ENCODE measurements at regions not wholly inside any gene's neighbourhood (a gene's known extent, or its start where the extent isn't known, plus 50 kb on each side); places are given as distances from the start of the nearest gene placed in this dataset.
A peak's percentile ranks its signal among the peaks of the same experiment; 100 is the strongest.
"Not testable (repeated sequence)": the region's sequence is repeated elsewhere in the genome, so short reads cannot be mapped to it uniquely, and the experiment has no call there.

DNA sequence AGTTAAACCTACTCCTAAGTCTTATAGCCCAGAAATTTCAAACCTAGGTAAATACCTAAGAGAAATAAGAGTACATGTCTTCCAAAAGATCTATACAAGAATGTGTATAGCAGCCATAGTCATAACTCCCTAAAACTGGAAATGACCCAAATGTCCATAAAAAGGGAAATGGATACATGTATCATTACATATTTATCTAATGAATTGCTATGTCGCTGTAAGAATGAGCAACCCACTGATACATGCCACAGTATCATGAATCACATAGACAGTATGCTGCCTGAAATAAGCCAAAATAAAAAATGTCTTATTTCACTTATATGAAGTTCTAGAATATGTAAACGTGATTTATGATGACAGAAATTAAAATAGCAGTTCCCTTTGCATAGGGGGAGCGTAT lies 679.5 kb downstream of the MAFB start:
- H3K4me1 ChIP-seq (ENCODE audit: control insufficient read depth, insufficient read depth, low read length), result no peaks in the 10 kb centered on the region
- no peaks in the 10 kb centered on the region for H3K27me3 ChIP-seq (replicated peaks; ENCODE audit: control insufficient read depth, insufficient read depth, low read length)
- peaks cover 15% of the 10 kb centered on the region for H3K9me3 ChIP-seq (ENCODE audit: control insufficient read depth, low read length)
- DNase-seq (ENCODE audit: low read depth), result peak; percentile 44
- no peak overlapping the region for H3K4me3 ChIP-seq (ENCODE audit: low read length)
- no peaks in the 10 kb centered on the region for H3K36me3 ChIP-seq (ENCODE audit: control insufficient read depth, insufficient read depth, low read length, severe bottlenecking)
- no peak overlapping the region for H3K9ac ChIP-seq (ENCODE audit: low read length)

DNA sequence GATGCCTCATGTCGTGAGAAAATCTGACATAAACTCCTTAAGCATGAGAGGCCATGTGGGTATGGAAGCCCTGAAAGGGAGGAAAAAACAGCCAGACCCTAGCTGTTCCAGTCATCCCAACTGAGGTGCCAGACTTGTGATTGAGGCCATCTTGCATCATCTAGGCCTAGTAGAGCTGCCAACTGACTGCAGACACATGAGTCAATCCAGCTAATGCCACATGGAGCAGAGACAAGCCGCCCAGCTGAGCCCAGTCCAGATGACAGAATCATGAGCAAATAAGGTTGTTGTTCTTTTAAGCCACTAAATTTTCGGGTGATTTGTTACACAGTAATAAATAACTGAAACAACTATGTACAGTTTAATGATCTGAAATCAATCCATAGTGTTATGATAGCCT lies 680.9 kb downstream of the MAFB start:
- H3K4me3 ChIP-seq (ENCODE audit: low read length), result no peak overlapping the region
- peaks cover 15% of the 10 kb centered on the region for H3K9me3 ChIP-seq (ENCODE audit: control insufficient read depth, low read length)
- DNase-seq (ENCODE audit: low read depth), result no peak
- H3K9ac ChIP-seq (ENCODE audit: low read length), result no peak overlapping the region
- no peaks in the 10 kb centered on the region for H3K4me1 ChIP-seq (ENCODE audit: control insufficient read depth, insufficient read depth, low read length)
- H3K27me3 ChIP-seq (replicated peaks; ENCODE audit: control insufficient read depth, insufficient read depth, low read length), result no peaks in the 10 kb centered on the region
- no peaks in the 10 kb centered on the region for H3K36me3 ChIP-seq (ENCODE audit: control insufficient read depth, insufficient read depth, low read length, severe bottlenecking)

GRCh38 chr20:40006168-40006860 lies 682.7 kb downstream of the MAFB start:
- no peaks in the 10 kb centered on the region for H3K27me3 ChIP-seq (replicated peaks; ENCODE audit: control insufficient read depth, insufficient read depth, low read length)
- DNase-seq (ENCODE audit: low read depth), result no peak
- peaks cover 15% of the 10 kb centered on the region for H3K9me3 ChIP-seq (ENCODE audit: control insufficient read depth, low read length)
- no peak overlapping the region for H3K9ac ChIP-seq (ENCODE audit: low read length)
- H3K4me3 ChIP-seq (ENCODE audit: low read length), result no peak overlapping the region
- H3K4me1 ChIP-seq (ENCODE audit: control insufficient read depth, insufficient read depth, low read length), result no peaks in the 10 kb centered on the region
- no peaks in the 10 kb centered on the region for H3K36me3 ChIP-seq (ENCODE audit: control insufficient read depth, insufficient read depth, low read length, severe bottlenecking)

DNA sequence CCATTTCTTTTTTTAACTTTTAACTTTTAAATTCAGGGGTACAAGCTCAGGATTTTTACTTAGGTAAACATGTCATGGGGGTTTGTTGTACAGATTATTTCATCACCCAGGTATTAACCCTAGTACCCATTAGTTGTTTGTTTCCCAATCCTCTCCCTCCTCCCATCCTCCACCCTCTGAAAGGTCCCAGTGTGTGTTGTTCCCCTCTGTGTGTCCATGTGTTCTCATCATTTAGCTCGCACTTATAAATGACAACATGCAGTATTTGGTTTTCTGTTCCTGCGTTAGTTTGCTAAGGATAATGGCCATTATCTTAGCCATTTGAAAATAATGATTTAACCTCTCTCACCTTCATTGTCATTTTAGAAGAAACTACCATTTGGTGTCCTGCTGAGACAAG lies 684.9 kb downstream of the MAFB start:
- DNase-seq (ENCODE audit: low read depth); H3K4me3 ChIP-seq (ENCODE audit: low read length); H3K36me3 ChIP-seq (ENCODE audit: control insufficient read depth, insufficient read depth, low read length, severe bottlenecking); H3K4me1 ChIP-seq (ENCODE audit: control insufficient read depth, insufficient read depth, low read length); H3K27me3 ChIP-seq (replicated peaks; ENCODE audit: control insufficient read depth, insufficient read depth, low read length); H3K9ac ChIP-seq (ENCODE audit: low read length): not testable (repeated sequence)
- peaks cover 15% of the 10 kb centered on the region for H3K9me3 ChIP-seq (ENCODE audit: control insufficient read depth, low read length)

GRCh38 chr20:39993742-39994141 lies 695.3 kb downstream of the MAFB start:
- no peaks in the 10 kb centered on the region for H3K36me3 ChIP-seq (ENCODE audit: control insufficient read depth, insufficient read depth, low read length, severe bottlenecking)
- no peak overlapping the region for H3K4me3 ChIP-seq (ENCODE audit: low read length)
- peaks cover 7% of the 10 kb centered on the region for H3K9me3 ChIP-seq (ENCODE audit: control insufficient read depth, low read length)
- H3K9ac ChIP-seq (ENCODE audit: low read length), result no peak overlapping the region
- no peak for DNase-seq (ENCODE audit: low read depth)
- no peaks in the 10 kb centered on the region for H3K27me3 ChIP-seq (replicated peaks; ENCODE audit: control insufficient read depth, insufficient read depth, low read length)
- peaks cover 8% of the 10 kb centered on the region for H3K4me1 ChIP-seq (ENCODE audit: control insufficient read depth, insufficient read depth, low read length)

GRCh38 chr20:39990692-39991091 lies 698.3 kb downstream of the MAFB start:
- Histone ChIP-seq H3K4me1 (ENCODE audit: control insufficient read depth, insufficient read depth, low read length) (peaks cover 33% of the 10 kb centered on the region), H3K36me3 (ENCODE audit: control insufficient read depth, insufficient read depth, low read length, severe bottlenecking) (no peaks in the 10 kb centered on the region), H3K9me3 (ENCODE audit: control insufficient read depth, low read length) (peaks cover 7% of the 10 kb centered on the region), H3K9ac (ENCODE audit: low read length) (no peak overlapping the region), H3K27me3 (replicated peaks; ENCODE audit: control insufficient read depth, insufficient read depth, low read length) (no peaks in the 10 kb centered on the region), H3K4me3 (ENCODE audit: low read length) (no peak overlapping the region)
- DNase-seq (ENCODE audit: low read depth), result peak; percentile 7

DNA sequence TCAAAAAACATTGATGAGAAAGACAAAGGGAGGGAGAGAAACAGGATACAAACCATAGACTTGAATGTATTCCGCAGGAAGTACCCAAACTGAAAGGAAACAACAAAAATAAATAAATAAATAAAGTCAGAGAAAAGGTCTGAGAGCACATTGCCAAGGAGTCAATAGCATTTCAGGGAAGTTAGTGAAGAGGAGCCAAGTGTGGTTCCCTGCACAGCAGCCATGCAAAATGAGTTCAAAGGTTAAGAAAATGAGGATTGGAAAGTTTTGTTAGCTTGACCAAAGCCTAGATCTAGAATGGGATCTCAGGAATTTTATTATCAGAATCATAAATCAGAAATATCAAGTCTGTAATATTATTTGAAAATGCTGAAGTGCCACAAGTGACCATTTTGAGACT lies 700.0 kb downstream of the MAFB start:
- peak overlapping the region; percentile 13 for H3K9ac ChIP-seq (ENCODE audit: low read length)
- H3K9me3 ChIP-seq (ENCODE audit: control insufficient read depth, low read length), result peaks cover 7% of the 10 kb centered on the region
- peaks cover 40% of the 10 kb centered on the region for H3K4me1 ChIP-seq (ENCODE audit: control insufficient read depth, insufficient read depth, low read length)
- H3K27me3 ChIP-seq (replicated peaks; ENCODE audit: control insufficient read depth, insufficient read depth, low read length), result no peaks in the 10 kb centered on the region
- no peak for DNase-seq (ENCODE audit: low read depth)
- H3K4me3 ChIP-seq (ENCODE audit: low read length), result no peak overlapping the region
- H3K36me3 ChIP-seq (ENCODE audit: control insufficient read depth, insufficient read depth, low read length, severe bottlenecking), result no peaks in the 10 kb centered on the region

DNA sequence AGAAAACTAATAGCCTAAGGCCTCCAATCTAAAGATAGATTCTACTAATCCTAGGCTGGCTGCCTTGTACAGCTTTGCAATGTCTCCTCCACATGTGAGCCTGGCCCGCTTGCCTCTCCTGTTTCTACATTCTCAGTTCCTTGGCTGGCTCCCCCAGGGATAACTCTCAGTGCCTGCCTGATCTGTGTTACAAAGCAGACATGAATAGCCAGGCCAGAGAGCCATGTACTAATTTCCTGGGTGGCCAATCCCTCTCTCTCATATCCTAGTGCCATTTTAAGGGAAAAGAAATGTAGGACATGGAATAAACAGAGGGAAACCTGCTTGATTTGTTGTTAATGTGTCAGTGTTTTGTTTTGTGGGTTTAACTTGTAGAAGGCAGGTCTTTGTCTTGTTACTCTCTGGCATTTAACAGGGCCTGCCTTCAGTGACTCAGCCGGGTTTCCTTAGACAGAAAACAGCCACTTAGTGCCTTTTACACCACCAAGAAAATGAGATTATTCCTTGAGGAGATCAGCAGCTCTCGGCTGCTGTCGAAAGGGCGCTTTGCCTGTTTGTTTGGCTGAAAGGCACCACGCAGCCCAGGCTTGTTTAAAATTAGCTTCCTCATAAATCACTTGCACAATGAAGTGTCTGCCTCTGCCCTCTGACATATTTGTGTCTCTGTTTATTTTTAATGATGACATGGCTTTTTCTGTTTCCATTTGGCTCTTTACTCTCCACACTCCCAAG lies 702.7 kb downstream of the MAFB start:
- H3K4me1 ChIP-seq (ENCODE audit: control insufficient read depth, insufficient read depth, low read length), result peaks cover 45% of the 10 kb centered on the region
- no peaks in the 10 kb centered on the region for H3K36me3 ChIP-seq (ENCODE audit: control insufficient read depth, insufficient read depth, low read length, severe bottlenecking)
- H3K9me3 ChIP-seq (ENCODE audit: control insufficient read depth, low read length), result peaks cover 7% of the 10 kb centered on the region
- peak overlapping the region; percentile 2 for H3K4me3 ChIP-seq (ENCODE audit: low read length)
- H3K9ac ChIP-seq (ENCODE audit: low read length), result peak overlapping the region; percentile 89
- H3K27me3 ChIP-seq (replicated peaks; ENCODE audit: control insufficient read depth, insufficient read depth, low read length), result no peaks in the 10 kb centered on the region
- DNase-seq (ENCODE audit: low read depth), result peak; percentile 80

GRCh38 chr20:39985271-39985827 lies 703.7 kb downstream of the MAFB start:
- H3K36me3 ChIP-seq (ENCODE audit: control insufficient read depth, insufficient read depth, low read length, severe bottlenecking), result no peaks in the 10 kb centered on the region
- peaks cover 45% of the 10 kb centered on the region for H3K4me1 ChIP-seq (ENCODE audit: control insufficient read depth, insufficient read depth, low read length)
- peak overlapping the region; percentile 89 for H3K9ac ChIP-seq (ENCODE audit: low read length)
- no peak for DNase-seq (ENCODE audit: low read depth)
- no peak overlapping the region for H3K4me3 ChIP-seq (ENCODE audit: low read length)
- no peaks in the 10 kb centered on the region for H3K9me3 ChIP-seq (ENCODE audit: control insufficient read depth, low read length)
- H3K27me3 ChIP-seq (replicated peaks; ENCODE audit: control insufficient read depth, insufficient read depth, low read length), result no peaks in the 10 kb centered on the region

GRCh38 chr20:39983655-39984054 lies 705.4 kb downstream of the MAFB start:
- peaks cover 36% of the 10 kb centered on the region for H3K4me1 ChIP-seq (ENCODE audit: control insufficient read depth, insufficient read depth, low read length)
- H3K4me3 ChIP-seq (ENCODE audit: low read length), result no peak overlapping the region
- no peak for DNase-seq (ENCODE audit: low read depth)
- H3K27me3 ChIP-seq (replicated peaks; ENCODE audit: control insufficient read depth, insufficient read depth, low read length), result no peaks in the 10 kb centered on the region
- no peaks in the 10 kb centered on the region for H3K9me3 ChIP-seq (ENCODE audit: control insufficient read depth, low read length)
- no peak overlapping the region for H3K9ac ChIP-seq (ENCODE audit: low read length)
- H3K36me3 ChIP-seq (ENCODE audit: control insufficient read depth, insufficient read depth, low read length, severe bottlenecking), result no peaks in the 10 kb centered on the region

- no peaks in the 10 kb centered on the region for H3K36me3 ChIP-seq (ENCODE audit: control insufficient read depth, insufficient read depth, low read length, severe bottlenecking)
- peaks cover 31% of the 10 kb centered on the region for H3K4me1 ChIP-seq (ENCODE audit: control insufficient read depth, insufficient read depth, low read length)
- H3K9me3 ChIP-seq (ENCODE audit: control insufficient read depth, low read length), result no peaks in the 10 kb centered on the region
- DNase-seq (ENCODE audit: low read depth), result no peak
- no peak overlapping the region for H3K4me3 ChIP-seq (ENCODE audit: low read length)
- no peak overlapping the region for H3K9ac ChIP-seq (ENCODE audit: low read length)
- no peaks in the 10 kb centered on the region for H3K27me3 ChIP-seq (replicated peaks; ENCODE audit: control insufficient read depth, insufficient read depth, low read length)
Measured at GRCh38 chr20:39983183-39983582, 705.9 kb downstream of the MAFB start.

All from adipocyte (in vitro differentiated cells).